SK-N-SH (cell line): ENCODE measurements at regions not wholly inside any gene's neighbourhood (a gene's known extent, or its start where the extent isn't known, plus 50 kb on each side); places are given as distances from the start of the nearest gene placed in this dataset.

ENCODE experiments used
- CTCF ChIP-seq: fragments of 200-600 bp; sonication (generic); IDR thresholded peaks from 2 replicates; pipeline ENCODE4 v1.6.1; 2017; ENCODE audit warnings: antibody characterized with exemption, mild to moderate bottlenecking, moderate library complexity
- ELF1 ChIP-seq: IDR thresholded peaks from 2 replicates; pipeline ENCODE4 v1.4.0; 2012
- EP300 ChIP-seq, 2 experiments: IDR thresholded peaks; 2 replicates each; pipeline versions ENCODE4 v1.4.0 to v1.6.1; 2012; ENCODE audit warnings: borderline replicate concordance in 1 of 2, low read depth in 1 of 2, low read length in 1 of 2
- EZH2phosphoT487 ChIP-seq: fragments of 200-600 bp; sonication (generic); IDR thresholded peaks from 2 replicates; pipeline ENCODE4 v1.6.1; 2017; ENCODE audit warnings: low read depth, mixed run types, mild to moderate bottlenecking, antibody characterized with exemption, moderate library complexity, borderline replicate concordance
- FOSL2 ChIP-seq: IDR thresholded peaks from 2 replicates; pipeline ENCODE4 v1.4.0; 2012; ENCODE audit warnings: low read depth, mild to moderate bottlenecking, moderate library complexity, borderline replicate concordance
- MXI1 ChIP-seq: IDR thresholded peaks from 2 replicates; pipeline ENCODE4 v1.6.1; 2012; ENCODE audit warnings: mild to moderate bottlenecking, low read depth, low read length, improper control_type of control experiment
- NFIC ChIP-seq: IDR thresholded peaks from 2 replicates; pipeline ENCODE4 v1.4.0; 2012; ENCODE audit warnings: borderline replicate concordance
- PBX3 ChIP-seq: IDR thresholded peaks from 2 replicates; pipeline ENCODE4; 2012
- RAD21 ChIP-seq: IDR thresholded peaks from 2 replicates; pipeline ENCODE4 v1.6.1; 2012; ENCODE audit warnings: mild to moderate bottlenecking, low read length
- RFX5 ChIP-seq: IDR thresholded peaks from 2 replicates; pipeline ENCODE4 v1.6.1; 2012; ENCODE audit warnings: mild to moderate bottlenecking, improper control_type of control experiment, low read length
- USF1 ChIP-seq: IDR thresholded peaks from 2 replicates; pipeline ENCODE4 v1.4.0; 2012; ENCODE audit warnings: low read depth, borderline replicate concordance
- YY1 ChIP-seq: IDR thresholded peaks from 2 replicates; pipeline ENCODE4 v1.4.0; 2012; ENCODE audit warnings: low read depth, mild to moderate bottlenecking
- TF ChIP-seq, protein P1 (sequence below): IDR thresholded peaks from 2 replicates; pipeline ENCODE4 v1.4.0; 2012; ENCODE audit warnings: low read depth, borderline replicate concordance

DNA sequence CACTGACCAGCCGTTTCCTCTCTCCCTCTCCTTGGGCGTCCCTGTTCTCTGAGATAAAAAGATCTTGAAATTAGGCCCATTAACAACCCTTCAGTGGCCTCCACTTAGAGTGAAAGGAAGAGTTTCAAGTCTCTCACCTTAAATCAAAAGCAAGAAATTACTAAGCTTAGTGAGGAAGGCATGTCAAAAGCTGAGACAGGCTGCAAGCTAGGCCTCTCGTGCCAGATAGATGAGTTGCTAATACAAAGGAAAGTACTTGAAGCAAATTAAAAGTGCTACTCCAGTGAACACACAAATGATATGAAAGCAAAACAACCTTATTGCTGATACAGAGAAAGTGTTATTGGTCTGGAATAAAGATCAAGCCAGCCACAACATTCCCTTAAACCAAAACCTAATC, 331.3 kb upstream of the SEMA6A start:
- TF ChIP-seq EP300 (IDR thresholded peaks at IDR 0.05; ENCODE audit: borderline replicate concordance in 1 of 2, low read depth in 1 of 2, low read length in 1 of 2) (no peak), CTCF (no peak), MXI1 (no peak), USF1 (no peak), YY1 (no peak), EZH2phosphoT487 (no peak), PBX3 (no peak), RAD21 (no peak), ELF1 (no peak), RFX5 (no peak), FOSL2 (no peak), NFIC (no peak)
- TF ChIP-seq, protein P1, sequence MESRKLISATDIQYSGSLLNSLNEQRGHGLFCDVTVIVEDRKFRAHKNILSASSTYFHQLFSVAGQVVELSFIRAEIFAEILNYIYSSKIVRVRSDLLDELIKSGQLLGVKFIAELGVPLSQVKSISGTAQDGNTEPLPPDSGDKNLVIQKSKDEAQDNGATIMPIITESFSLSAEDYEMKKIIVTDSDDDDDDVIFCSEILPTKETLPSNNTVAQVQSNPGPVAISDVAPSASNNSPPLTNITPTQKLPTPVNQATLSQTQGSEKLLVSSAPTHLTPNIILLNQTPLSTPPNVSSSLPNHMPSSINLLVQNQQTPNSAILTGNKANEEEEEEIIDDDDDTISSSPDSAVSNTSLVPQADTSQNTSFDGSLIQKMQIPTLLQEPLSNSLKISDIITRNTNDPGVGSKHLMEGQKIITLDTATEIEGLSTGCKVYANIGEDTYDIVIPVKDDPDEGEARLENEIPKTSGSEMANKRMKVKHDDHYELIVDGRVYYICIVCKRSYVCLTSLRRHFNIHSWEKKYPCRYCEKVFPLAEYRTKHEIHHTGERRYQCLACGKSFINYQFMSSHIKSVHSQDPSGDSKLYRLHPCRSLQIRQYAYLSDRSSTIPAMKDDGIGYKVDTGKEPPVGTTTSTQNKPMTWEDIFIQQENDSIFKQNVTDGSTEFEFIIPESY, result no peak
